ENCODE measurements at regions not wholly inside any gene's neighbourhood (a gene's known extent, or its start where the extent isn't known, plus 50 kb on each side); places are given as distances from the start of the nearest gene placed in this dataset.
"Not testable (repeated sequence)": the region's sequence is repeated elsewhere in the genome, so short reads cannot be mapped to it uniquely, and the experiment has no call there.

GRCh38 chr16:59385491-59385890 lies 651.4 kb upstream of the GOT2 start:
- no peak overlapping the region for H3K4me3 Mint-ChIP-seq
- intact Hi-C loops (cut with micrococcal nuclease): no loop called here
- no peaks in the 10 kb centered on the region for H3K27me3 Mint-ChIP-seq
- no peaks in the 10 kb centered on the region for H3K4me1 Mint-ChIP-seq
- DNase-seq: no peak
- no peak overlapping the region for H3K27ac Mint-ChIP-seq
- H3K9me3 Mint-ChIP-seq: no peaks in the 10 kb centered on the region
- H3K36me3 Mint-ChIP-seq (ENCODE audit: low read depth): no peaks in the 10 kb centered on the region

- intact Hi-C loops (cut with micrococcal nuclease): no loop called here
- no peak for DNase-seq
- no peaks in the 10 kb centered on the region for H3K4me1 Mint-ChIP-seq
- no peaks in the 10 kb centered on the region for H3K27me3 Mint-ChIP-seq
- no peaks in the 10 kb centered on the region for H3K36me3 Mint-ChIP-seq (ENCODE audit: low read depth)
- no peaks in the 10 kb centered on the region for H3K9me3 Mint-ChIP-seq
- no peak overlapping the region for H3K27ac Mint-ChIP-seq
- H3K4me3 Mint-ChIP-seq: no peak overlapping the region
Measured at GRCh38 chr16:59373632-59374031, 639.5 kb upstream of the GOT2 start.

GRCh38 chr16:59370717-59371116 lies 636.6 kb upstream of the GOT2 start:
- intact Hi-C loops (cut with micrococcal nuclease): no loop called here
- H3K27me3 Mint-ChIP-seq: no peaks in the 10 kb centered on the region

GRCh38 chr16:59369523-59369922 lies 635.4 kb upstream of the GOT2 start:
- DNase-seq: no peak
- no peaks in the 10 kb centered on the region for H3K9me3 Mint-ChIP-seq
- no peaks in the 10 kb centered on the region for H3K36me3 Mint-ChIP-seq (ENCODE audit: low read depth)
- no peak overlapping the region for H3K4me3 Mint-ChIP-seq
- intact Hi-C loops (cut with micrococcal nuclease): no loop called here
- no peak overlapping the region for H3K27ac Mint-ChIP-seq
- no peaks in the 10 kb centered on the region for H3K4me1 Mint-ChIP-seq
- H3K27me3 Mint-ChIP-seq: no peaks in the 10 kb centered on the region

More at GRCh38 chr16:59370717-59371116, 636.6 kb upstream of the GOT2 start:
- no peaks in the 10 kb centered on the region for H3K4me1 Mint-ChIP-seq
- no peaks in the 10 kb centered on the region for H3K9me3 Mint-ChIP-seq
- DNase-seq: no peak
- H3K27ac Mint-ChIP-seq: no peak overlapping the region
- no peak overlapping the region for H3K4me3 Mint-ChIP-seq
- H3K36me3 Mint-ChIP-seq (ENCODE audit: low read depth): no peaks in the 10 kb centered on the region

GRCh38 chr16:59368586-59368985 lies 634.5 kb upstream of the GOT2 start:
- intact Hi-C loops (cut with micrococcal nuclease): no loop called here
- Mint-ChIP-seq H3K9me3 (no peaks in the 10 kb centered on the region), H3K27me3 (no peaks in the 10 kb centered on the region), H3K27ac (no peak overlapping the region), H3K4me1 (no peaks in the 10 kb centered on the region), H3K4me3 (no peak overlapping the region), H3K36me3 (ENCODE audit: low read depth) (no peaks in the 10 kb centered on the region)
- no peak for DNase-seq

GRCh38 chr16:59356709-59357108 lies 622.6 kb upstream of the GOT2 start:
- H3K4me3 Mint-ChIP-seq: no peak overlapping the region
- no peaks in the 10 kb centered on the region for H3K36me3 Mint-ChIP-seq (ENCODE audit: low read depth)
- DNase-seq: no peak
- no peaks in the 10 kb centered on the region for H3K4me1 Mint-ChIP-seq
- H3K27ac Mint-ChIP-seq: no peak overlapping the region
- intact Hi-C loops (cut with micrococcal nuclease): no loop called here
- H3K9me3 Mint-ChIP-seq: no peaks in the 10 kb centered on the region
- no peaks in the 10 kb centered on the region for H3K27me3 Mint-ChIP-seq

GRCh38 chr16:59356144-59356543 lies 622.0 kb upstream of the GOT2 start:
- H3K27me3 Mint-ChIP-seq: no peaks in the 10 kb centered on the region
- no peak overlapping the region for H3K4me3 Mint-ChIP-seq
- H3K36me3 Mint-ChIP-seq (ENCODE audit: low read depth): no peaks in the 10 kb centered on the region
- DNase-seq: no peak
- no peaks in the 10 kb centered on the region for H3K4me1 Mint-ChIP-seq
- intact Hi-C loops (cut with micrococcal nuclease): no loop called here
- no peaks in the 10 kb centered on the region for H3K9me3 Mint-ChIP-seq
- H3K27ac Mint-ChIP-seq: no peak overlapping the region

GRCh38 chr16:59355704-59356103 lies 621.6 kb upstream of the GOT2 start:
- intact Hi-C loops (cut with micrococcal nuclease): no loop called here
- Mint-ChIP-seq H3K4me3 (no peak overlapping the region), H3K27ac (no peak overlapping the region), H3K27me3 (no peaks in the 10 kb centered on the region), H3K9me3 (no peaks in the 10 kb centered on the region), H3K36me3 (ENCODE audit: low read depth) (no peaks in the 10 kb centered on the region), H3K4me1 (no peaks in the 10 kb centered on the region)
- no peak for DNase-seq

GRCh38 chr16:59351305-59351903 lies 617.3 kb upstream of the GOT2 start:
- Mint-ChIP-seq H3K4me1 (no peaks in the 10 kb centered on the region), H3K27ac (no peak overlapping the region), H3K36me3 (ENCODE audit: low read depth) (no peaks in the 10 kb centered on the region), H3K9me3 (no peaks in the 10 kb centered on the region), H3K27me3 (no peaks in the 10 kb centered on the region), H3K4me3 (no peak overlapping the region)
- intact Hi-C loops (cut with micrococcal nuclease): no loop called here
- DNase-seq: no peak

GRCh38 chr16:59350670-59351069 lies 616.6 kb upstream of the GOT2 start:
- Mint-ChIP-seq H3K27me3 (no peaks in the 10 kb centered on the region), H3K27ac (no peak overlapping the region), H3K9me3 (no peaks in the 10 kb centered on the region), H3K4me3 (no peak overlapping the region), H3K36me3 (ENCODE audit: low read depth) (no peaks in the 10 kb centered on the region), H3K4me1 (no peaks in the 10 kb centered on the region)
- DNase-seq: no peak
- intact Hi-C loops (cut with micrococcal nuclease): no loop called here

GRCh38 chr16:59342669-59343068 lies 608.6 kb upstream of the GOT2 start:
- DNase-seq: no peak
- Mint-ChIP-seq H3K27ac (no peak overlapping the region), H3K4me1 (no peaks in the 10 kb centered on the region), H3K4me3 (no peak overlapping the region), H3K36me3 (ENCODE audit: low read depth) (no peaks in the 10 kb centered on the region), H3K9me3 (no peaks in the 10 kb centered on the region), H3K27me3 (no peaks in the 10 kb centered on the region)
- intact Hi-C loops (cut with micrococcal nuclease): no loop called here

- no peaks in the 10 kb centered on the region for H3K27me3 Mint-ChIP-seq
- H3K9me3 Mint-ChIP-seq: no peaks in the 10 kb centered on the region
- no peak overlapping the region for H3K4me3 Mint-ChIP-seq
- H3K36me3 Mint-ChIP-seq (ENCODE audit: low read depth): no peaks in the 10 kb centered on the region
- DNase-seq: no peak
- intact Hi-C loops (cut with micrococcal nuclease): no loop called here
- no peaks in the 10 kb centered on the region for H3K4me1 Mint-ChIP-seq
- no peak overlapping the region for H3K27ac Mint-ChIP-seq
Measured at GRCh38 chr16:59341368-59341767, 607.3 kb upstream of the GOT2 start.

- Mint-ChIP-seq H3K4me3 (no peak overlapping the region), H3K4me1 (no peaks in the 10 kb centered on the region), H3K27me3 (no peaks in the 10 kb centered on the region), H3K9me3 (no peaks in the 10 kb centered on the region), H3K36me3 (ENCODE audit: low read depth) (no peaks in the 10 kb centered on the region), H3K27ac (no peak overlapping the region)
- intact Hi-C loops (cut with micrococcal nuclease): no loop called here
- no peak for DNase-seq
Measured at GRCh38 chr16:59339871-59340270, 605.8 kb upstream of the GOT2 start.

- no peaks in the 10 kb centered on the region for H3K4me1 Mint-ChIP-seq
- no peak overlapping the region for H3K4me3 Mint-ChIP-seq
- intact Hi-C loops (cut with micrococcal nuclease): no loop called here
- no peaks in the 10 kb centered on the region for H3K9me3 Mint-ChIP-seq
- H3K27ac Mint-ChIP-seq: no peak overlapping the region
- no peaks in the 10 kb centered on the region for H3K36me3 Mint-ChIP-seq (ENCODE audit: low read depth)
- DNase-seq: no peak
- H3K27me3 Mint-ChIP-seq: no peaks in the 10 kb centered on the region
Measured at GRCh38 chr16:59336136-59336695, 602.1 kb upstream of the GOT2 start.

- H3K27ac Mint-ChIP-seq; H3K4me1 Mint-ChIP-seq; H3K27me3 Mint-ChIP-seq; DNase-seq; H3K36me3 Mint-ChIP-seq (ENCODE audit: low read depth); H3K4me3 Mint-ChIP-seq; intact Hi-C loops (cut with micrococcal nuclease); H3K9me3 Mint-ChIP-seq: not testable (repeated sequence)
Measured at GRCh38 chr16:59331708-59332107, 597.6 kb upstream of the GOT2 start.
